Stimulated activated CD4-positive, alpha-beta T cell treated with anti-CD3 and anti-CD28 coated beads, Interleukin-12 subunit alpha, Interleukin-12 subunit beta, amount 100 ng/mL, for 4 hours (primary cell): ENCODE measurements at regions not wholly inside any gene's neighbourhood (a gene's known extent, or its start where the extent isn't known, plus 50 kb on each side); places are given as distances from the start of the nearest gene placed in this dataset.

Source experiments
- DNase-seq: peaks from one replicate; pipeline ENCODE4 v3.0.0-alpha.2; 2020

- peak; percentile 15 for DNase-seq
These were observed 58.7 kb upstream of the GZMB start for GRCh38 chr14:24692382-24693352.

- DNase-seq = no peak
These were observed 56.5 kb upstream of the GZMB start for GRCh38 chr14:24690492-24690891.

GRCh38 chr14:24688030-24688658, 54.2 kb upstream of the GZMB start:
- DNase-seq = no peak
